ENCODE measurements at regions not wholly inside any gene's neighbourhood (a gene's known extent, or its start where the extent isn't known, plus 50 kb on each side); places are given as distances from the start of the nearest gene placed in this dataset.

DNA sequence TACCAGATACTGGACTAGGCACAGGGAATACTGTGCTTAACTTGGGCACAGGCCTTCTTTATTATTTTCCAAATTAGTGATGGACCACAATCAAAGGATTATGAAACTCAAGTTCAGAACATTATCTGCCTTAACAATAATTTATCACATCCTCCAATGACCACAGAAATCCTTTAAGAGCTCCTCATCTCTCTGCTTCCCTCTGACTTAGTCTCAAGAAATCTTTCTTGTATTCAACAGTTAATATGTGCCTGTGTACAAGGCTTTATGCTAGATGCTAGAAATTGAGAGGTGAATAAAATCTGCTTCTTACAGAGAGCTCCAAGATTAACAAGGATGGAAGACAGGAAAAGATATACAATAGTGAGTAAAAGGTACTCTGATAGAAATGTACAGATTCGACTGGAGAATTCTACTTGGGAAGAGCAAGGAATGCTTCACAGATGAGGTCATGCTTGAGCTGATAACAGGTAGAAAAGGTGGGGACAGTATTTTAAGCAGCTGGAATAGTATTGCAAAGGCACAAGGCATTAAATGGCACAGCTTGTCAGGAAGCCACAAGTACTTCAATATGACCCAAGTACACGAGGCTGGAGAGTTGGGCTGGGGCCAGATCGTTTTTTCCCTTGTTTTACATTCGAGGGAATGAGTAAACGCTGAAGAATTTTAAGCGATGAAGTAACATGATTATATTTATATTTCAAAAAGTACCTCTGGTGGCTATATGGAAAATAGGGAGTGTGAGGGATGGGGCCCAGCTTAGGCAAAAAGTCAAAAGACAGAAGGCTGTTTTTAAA, 55.1 kb upstream of the ARID2 start:
- no peak for DNase-seq

GRCh38 chr12:45675534-45675933, 54.0 kb upstream of the ARID2 start:
- DNase-seq: no peak
